NCI-H1092 treated with DMSO at 0.1 percent for 48 hours (cell line): ENCODE measurements at regions not wholly inside any gene's neighbourhood (a gene's known extent, or its start where the extent isn't known, plus 50 kb on each side); places are given as distances from the start of the nearest gene placed in this dataset.
A peak's percentile ranks its signal among the peaks of the same experiment; 100 is the strongest.

Experiments used
- DNase-seq: peaks from one replicate; lab custom pipeline; 2025; lab: John Stamatoyannopoulos, UW

DNA sequence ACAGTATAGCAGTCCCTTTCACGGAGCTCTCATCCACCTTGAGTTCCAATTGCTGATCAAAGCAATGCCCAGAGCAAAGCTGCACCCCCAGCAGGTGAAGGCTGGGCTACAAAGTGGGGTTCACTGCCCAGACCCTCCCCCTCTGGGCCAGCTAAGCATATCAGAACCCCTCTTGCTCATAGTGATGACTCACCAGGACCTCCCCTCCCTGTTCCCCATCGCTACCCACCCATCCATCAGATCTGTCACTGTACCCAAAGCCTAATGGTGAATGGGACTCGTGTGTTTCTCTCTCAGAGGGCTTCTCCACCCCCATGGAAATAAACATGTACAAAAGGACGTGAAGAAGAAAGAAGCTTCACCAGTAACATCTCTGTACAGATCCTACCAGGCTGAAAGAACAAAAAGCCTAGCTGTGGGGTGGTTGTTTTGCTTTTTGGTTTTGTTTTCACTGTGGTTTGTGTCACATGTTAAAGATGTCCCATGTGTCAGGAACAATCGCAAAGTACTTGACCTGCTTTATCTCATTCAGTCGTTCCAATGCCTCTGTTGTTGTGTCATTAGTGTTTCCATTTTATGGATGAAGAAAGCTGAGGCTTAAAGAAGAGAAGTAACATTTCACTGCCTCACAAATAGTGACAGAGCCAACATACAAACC lies 518.5 kb downstream of the CD83 start:
- DNase-seq, result no peak

DNA sequence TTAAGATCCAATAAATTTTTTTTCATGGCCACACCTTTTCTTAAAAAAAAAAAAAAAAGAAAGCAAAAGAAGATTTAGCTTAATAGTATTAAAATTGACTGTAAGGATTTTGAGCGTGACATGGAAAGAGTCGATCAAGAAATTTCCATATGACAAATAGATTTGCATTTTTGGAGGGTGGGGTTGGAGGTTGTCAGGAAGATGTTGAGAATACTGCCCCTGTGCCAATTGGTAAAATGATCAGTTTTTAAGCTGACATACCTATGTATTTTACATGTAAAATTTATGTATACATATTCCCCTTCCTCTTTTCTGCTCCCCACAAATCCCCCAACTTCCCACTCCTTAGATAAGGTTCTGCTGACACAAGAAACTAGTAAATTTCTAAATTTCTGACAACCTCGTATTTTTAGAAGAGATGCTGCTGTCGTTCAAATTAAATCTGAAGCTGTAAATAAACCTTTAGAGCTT lies 520.9 kb downstream of the CD83 start:
- no peak for DNase-seq

DNA sequence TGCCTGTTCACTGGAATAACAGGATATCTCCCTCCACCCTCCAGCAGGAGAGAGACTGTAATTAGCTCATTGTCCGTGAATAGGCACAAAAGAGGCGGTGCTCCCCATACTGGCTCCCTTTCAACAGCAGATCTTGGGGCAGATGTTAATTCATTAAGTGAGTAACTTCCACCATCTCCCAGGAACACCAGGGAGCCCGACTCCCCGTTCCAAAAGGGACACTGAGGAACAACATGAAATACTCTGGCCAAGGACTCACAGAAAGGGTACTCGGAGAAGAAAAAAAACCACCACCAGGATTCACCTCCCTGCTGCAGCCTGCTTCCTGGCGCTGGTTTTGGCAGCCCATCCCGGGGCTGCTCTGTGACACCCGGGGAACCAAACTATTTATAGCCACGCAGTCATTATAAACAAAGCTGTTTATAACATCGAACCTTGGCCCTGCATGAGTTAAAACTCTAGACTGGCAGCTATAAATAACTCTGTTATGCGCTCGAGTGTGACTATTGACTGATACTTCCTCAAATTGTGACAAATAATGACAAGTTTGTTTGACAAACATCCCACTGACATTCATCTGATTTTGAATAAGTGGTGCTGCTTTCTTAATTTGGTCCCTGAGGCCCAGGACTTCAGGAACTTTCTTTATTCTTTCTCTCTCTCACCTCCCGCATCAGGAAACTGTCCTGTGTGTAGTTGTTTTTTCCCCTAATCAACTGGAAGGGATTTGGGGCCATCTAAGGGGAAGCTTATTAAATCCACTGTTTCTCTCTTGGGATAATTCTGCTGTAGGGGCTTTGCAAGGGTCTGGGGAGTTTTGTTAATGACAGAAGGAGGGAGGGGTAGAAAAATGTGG lies 521.6 kb downstream of the CD83 start:
- peak; percentile 14 for DNase-seq

DNA sequence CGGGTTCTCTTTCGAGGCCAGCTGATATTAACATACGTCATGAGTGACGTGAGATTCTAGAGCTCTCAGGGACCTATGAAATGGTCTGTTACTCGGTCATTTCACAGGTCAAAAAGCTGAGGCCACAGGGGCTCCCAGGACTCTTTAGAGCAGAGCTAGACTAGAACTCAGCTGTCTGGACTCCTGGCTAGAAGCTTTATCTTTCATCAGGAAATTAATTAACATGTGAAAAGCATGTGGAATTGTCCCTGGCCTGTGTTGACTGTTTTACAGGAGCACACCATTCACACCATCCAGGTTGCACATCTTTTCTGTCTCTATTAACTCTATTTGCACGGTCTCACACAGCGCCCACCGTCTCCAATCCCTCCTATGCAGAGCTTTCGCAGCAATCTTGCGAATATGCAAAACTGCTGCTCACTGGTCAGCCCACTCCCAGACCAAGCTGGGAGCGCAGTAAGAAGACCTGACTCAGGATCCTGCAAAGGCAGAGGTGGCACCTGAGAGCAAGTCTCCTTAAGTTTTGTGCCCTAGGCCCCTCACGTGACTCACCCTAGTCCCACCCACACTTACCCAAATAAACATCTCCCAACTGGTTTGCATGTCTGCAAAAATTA lies 522.5 kb downstream of the CD83 start:
- no peak for DNase-seq

DNA sequence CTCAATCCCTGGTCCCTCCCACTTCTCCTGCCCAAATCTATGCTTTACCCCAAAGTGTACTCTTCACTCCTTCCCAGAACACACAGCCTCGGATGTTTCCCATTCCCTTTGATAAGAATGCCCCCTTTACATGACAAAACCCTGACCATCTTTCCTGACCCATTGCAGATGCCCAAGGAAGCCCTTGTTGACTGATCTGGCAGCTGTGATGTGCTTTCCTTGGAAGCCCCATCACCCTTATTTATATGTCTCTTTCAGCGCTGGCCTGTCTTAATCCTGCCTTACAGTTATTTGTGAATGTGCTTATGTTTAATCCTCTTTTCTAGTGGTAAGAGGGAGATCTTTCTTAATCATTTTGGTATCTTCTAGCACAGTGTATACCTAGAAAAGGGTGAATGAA lies 523.1 kb downstream of the CD83 start:
- no peak for DNase-seq

DNA sequence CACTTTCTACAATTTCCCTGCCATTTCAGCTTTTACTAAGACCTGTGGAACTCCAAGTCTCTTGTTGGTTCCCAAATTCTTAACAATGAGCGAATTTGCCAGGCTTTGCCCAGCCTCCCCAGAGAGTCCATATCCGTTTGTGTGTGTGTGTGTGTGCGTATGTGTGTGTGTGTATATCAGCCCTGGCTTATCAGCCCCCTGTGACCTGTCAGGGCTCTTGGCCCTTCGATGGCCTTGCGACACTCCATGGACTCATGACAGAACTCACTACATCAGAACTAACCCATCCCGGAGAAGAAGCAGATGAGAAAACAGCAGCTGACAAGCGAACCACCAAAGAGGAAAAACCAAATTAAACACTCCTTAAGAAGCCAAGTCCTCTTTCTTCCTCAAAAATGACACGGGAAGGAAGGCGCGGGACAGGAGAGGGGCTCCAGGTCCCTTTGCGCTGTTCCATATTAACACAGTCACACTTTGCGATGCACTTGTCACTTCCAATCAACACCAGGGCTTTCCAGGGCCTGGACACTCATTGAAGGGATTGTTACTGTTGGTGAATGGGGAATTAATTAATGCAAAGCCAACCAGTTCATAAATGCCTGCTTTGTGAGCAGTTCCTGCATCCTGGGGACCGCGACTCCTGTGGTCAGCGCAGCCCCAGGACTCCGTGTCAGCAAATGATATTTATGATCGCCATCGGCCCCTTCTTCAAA lies 524.0 kb downstream of the CD83 start:
- DNase-seq, result no peak

DNA sequence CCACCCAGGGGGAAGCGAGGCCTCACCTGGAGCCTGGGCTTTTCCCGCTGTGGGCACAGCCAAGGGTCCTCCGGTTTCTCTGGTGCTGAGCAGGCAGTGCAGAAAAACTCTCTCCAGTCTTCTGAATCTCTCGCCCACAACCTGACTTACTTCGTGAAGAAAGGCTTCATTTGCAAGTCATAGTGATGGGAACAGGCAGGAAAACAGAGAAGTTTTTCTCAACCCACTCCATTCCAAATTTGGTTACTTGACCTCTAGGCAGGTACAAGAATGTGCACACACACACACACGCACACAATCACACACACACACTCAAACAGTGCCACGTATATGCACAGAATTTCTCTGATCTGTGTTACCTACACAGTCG lies 524.5 kb downstream of the CD83 start:
- DNase-seq, result no peak

DNA sequence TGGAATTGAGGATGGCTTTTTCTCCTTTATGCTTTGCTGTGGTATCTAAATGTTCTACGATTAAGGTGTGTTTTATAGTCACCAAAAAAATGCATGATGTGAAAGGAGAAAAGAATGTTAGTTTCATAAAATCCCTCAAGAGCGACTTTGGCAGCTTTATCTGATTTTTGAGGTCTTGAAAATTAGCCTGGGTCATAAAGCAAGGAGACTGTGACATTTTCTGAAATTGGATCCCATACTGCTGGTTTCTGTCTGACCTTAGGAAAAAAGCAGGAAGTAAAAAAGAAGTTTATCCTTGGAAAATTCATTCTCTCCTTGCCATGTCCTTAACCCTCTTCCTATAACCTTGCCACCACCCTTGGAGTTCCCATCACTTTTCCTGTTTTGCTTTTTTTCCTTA lies 525.3 kb downstream of the CD83 start:
- no peak for DNase-seq

DNA sequence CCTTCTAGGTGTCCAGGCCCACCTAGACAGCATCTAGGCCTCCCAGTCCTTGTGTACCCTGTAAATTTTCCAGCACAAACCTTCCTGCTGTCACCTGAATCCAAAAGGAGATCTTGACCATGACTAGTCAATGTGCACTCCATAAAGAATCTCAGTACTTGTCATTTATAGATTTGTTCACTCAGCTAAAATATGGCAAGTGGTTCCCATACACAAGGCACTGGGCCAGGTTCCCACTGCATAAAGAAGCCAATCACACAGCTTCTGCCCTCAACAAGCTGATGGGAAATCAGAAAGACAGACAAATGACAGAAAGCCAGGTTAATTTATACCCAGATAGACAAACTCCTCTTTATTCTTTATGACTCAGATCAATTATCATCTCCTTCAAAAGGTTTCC lies 526.8 kb downstream of the CD83 start:
- DNase-seq, result no peak

DNA sequence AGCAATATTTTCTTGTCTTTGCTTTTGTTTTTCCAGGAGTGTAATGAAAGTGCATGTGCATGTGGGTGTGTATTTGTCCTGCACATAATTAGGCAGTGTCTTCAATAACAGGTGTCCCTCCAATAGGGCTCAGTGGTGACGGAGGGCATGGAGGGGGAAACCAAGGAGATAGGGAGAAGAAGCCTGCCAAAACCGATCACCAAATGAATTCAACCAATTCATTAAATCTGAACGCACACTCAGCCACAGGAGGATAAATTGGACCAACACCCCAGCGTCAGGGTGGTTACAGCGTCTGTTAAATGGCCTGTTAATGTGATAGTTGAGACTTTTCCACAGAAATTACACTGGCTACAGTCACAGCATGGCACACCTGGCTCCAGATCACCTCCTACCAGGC lies 527.6 kb downstream of the CD83 start:
- no peak for DNase-seq

DNA sequence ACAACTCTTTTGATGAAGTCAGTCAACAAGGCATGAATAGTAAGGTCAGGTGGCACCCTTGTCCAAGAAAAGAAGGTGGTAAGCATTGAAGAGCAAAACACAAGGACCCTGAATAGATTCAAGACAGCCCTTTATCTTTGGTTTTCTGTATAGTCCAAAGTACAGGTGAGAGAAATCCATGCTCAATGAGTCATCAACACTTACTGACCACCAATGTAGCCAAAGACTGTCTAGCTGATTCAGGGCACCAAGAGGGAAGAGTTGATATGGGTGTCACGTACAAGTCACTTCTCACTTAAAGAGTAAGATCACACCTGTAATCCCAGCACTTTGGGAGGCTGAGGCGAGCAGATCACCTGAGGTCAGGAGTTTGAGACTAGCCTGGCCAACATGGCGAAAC lies 528.3 kb downstream of the CD83 start:
- DNase-seq, result no peak

DNA sequence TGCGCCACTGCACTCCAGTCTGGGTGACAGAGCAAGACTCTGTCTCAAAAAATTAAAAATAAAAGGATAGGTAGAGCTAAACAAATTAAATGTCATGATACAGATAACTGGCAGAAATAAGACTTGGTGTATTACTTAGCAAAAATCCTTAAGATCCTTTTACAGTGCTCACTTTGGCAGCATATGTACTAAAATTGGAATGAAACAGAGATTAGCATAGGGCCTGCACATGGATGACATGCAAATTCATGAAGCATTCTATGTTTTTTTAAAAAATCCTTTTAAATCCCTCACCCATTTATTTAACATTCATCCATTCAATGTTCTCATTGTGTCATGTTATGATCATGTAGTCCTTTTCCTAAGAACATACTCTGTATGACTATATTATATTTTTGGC lies 528.8 kb downstream of the CD83 start:
- DNase-seq, result no peak

DNA sequence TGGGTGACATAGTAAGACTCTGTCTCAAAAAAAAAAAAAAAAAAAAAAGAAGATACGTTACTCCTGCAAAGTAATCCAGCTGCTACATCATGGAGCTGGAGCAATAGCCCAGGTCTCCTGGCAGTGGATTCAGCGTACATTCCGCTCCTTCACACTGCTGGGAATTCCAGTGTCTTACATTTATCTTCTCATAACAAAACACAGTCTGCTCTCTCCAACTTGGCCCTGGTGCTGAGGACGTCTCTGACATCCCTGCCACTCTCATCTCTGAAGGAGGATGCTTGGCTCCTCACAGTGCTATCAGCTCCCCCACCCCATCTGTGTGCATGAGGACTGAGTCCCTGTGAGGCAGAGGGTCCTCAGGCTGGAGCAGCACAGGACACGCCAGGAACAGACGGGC lies 529.8 kb downstream of the CD83 start:
- DNase-seq, result no peak

DNA sequence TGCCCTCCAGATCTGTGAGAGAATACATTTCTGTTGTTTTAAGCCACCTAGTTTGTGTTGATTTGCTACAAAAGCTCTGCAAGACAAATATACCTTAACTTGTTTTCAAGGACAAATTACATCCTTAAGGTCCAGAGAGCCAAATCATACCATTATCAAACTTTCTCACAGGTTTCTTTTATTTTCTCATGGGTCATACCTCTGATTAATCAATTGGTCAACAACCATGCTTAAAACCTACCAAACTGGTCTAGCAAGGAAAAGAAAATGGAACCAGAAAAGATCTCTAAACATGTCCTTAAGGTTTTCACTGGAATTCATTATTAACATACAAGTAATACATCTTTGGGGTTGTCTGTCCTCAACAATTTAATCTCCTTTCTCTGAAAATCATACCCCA lies 535.0 kb downstream of the CD83 start:
- DNase-seq, result no peak

DNA sequence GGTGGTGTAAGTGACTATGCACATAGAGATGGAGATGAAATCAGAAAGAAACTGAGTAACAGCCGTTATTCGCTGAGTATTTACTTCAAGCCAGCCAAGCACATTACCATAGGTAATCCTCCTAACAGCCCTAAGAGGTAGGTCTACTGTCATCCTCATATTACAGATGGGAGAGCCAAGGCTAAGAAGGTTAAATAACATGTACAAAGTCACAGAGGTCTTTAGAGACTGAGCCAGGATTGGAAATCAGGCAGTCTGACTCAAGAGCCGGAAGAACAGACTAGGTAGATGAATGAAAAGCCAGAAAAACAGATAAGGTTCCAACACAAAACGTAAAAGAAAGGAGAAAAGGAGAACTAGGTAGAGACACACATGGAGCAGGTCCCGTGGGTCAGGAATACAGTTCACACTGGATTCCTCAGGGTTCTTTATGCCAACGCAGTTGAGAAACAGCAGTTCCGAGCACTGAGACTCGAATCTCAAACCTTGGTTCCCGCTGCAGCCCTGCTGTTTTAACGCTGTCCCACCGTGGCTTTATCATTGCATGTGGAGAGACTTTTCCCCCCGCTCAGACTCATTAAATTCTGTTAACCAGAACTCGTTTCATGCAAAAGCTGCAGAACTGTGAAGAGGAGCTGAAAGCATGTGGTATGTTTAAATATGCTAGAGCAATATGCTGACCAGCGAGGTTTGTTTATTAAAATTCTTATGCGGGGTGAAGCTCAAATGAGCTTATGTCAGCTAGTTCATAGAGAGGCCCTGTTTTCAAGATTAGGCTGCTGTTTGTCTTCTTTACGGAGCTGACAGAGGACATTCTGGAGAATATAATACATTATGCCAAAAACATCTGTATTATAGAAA lies 537.9 kb downstream of the CD83 start:
- DNase-seq, result no peak

DNA sequence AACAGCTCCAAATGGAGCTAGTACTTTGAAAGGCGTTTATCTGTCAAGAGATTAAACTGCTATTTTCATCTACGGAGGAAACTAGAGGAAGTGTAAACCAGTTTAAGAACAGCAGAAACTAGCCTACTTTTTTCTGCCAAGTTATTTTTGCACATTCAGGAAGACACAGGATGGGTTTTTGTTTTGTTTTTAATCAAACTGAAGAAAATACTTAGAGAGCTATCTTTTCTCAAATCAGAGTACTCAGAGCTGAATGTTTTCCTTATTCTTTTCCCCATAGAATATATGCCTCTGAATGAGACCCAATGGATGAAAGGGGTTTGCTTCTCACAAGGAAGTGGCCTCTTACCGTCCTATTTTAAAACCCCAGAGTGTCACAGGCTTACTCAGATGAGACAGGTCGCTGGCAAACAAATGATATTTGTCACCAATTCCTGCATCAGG lies 538.5 kb downstream of the CD83 start:
- no peak for DNase-seq

DNA sequence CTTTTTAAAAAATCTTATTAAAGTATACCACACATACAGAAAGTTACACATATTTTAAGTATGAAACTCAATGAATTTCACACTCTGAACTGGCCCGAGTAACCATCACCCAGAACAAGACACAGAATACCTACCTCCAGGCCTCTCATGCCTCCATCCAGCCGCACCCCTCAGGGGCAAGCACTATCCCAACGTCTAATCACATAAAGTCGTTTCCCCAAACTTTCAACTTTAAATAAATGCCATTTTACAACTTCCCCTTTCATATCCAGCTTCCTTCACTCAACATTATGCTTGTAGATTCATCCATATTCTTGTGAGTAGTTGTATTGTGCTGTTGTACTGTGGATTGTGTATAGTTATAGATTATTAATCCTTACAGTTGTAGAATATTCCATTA lies 539.1 kb downstream of the CD83 start:
- no peak for DNase-seq

DNA sequence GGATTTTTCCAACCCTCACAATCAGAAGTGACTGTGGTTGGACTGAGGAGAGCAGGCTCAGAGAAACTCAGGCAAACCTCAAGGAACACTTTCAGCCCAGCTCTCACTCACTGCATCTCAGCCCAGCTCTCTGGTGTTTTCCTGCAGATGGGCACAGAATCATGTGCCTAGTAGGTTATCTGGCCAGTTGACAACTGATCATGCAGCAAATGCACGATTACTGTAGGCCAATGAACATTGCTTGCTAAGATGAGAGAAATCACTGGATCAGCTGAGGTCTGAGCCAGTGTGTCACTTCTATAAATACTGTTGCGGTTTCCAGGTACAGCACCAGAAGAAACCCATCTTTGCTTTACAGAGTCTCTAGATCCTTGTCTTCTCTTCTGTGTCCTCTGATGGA lies 540.5 kb downstream of the CD83 start:
- no peak for DNase-seq

DNA sequence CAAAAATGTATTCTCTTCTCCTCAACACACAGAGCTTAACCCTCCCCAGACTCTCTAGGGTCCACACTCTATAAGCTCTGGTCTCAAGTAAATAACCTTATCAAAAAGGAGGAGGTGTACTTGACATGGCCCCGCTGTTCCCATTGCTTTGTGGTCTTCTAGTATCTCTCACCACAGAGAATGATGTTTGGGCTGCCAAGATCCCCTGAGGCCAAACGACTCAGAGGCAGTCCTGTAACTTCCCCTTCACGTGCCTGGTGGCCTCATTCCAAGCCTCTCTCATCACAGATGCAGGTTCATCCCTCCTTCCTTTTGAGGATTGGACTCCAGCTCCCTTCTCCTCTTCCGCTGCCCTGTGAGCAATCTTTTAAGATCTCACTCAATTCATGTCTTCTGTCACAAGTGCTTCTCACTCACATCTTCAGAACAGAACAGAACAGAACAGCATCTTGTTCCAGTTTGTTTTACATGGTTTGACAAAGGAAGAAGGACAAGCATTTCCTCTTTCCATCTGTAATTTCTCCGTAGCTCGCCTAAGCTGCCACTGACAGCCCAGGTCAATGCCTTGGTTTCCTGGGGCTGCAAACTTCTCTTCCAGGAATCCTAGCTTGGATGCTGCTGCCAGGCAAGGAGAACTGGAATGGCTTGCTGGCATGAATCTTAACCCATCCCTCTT lies 541.5 kb downstream of the CD83 start:
- DNase-seq, result no peak

DNA sequence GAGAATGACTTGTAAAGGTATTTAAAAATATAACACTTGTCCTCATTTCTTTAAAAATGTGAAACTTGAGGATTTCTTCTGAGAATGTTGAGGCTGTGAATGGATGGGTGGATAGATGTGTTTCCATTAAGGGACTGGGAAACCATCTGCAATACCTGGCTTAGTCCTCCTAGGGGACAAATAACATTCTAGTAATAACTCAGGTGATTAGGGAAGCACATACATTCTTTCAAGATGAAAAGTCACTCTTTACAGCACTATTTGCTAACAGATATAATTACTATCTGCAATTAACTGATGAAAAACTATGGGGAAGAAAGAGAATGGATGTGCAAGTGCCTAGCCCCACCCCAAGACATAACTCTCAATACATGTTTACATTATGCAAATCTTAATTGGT lies 542.3 kb downstream of the CD83 start:
- no peak for DNase-seq
